K562 (cell line): ENCODE measurements at regions not wholly inside any gene's neighbourhood (a gene's known extent, or its start where the extent isn't known, plus 50 kb on each side); places are given as distances from the start of the nearest gene placed in this dataset.

Source experiments
- CAMTA2 ChIP-seq: fragments of 250-450 bp; sonication (Bioruptor Pico); conservative IDR thresholded peaks from 2 replicates; pipeline ENCODE4 v1.5.1; 2022
- ETV1 ChIP-seq: fragments of 450-650 bp; conservative IDR thresholded peaks from 2 replicates; pipeline ENCODE4 v1.6.1; 2016; ENCODE audit warnings: missing genetic modification characterization, control low read depth, low read depth, missing compliant biosample characterization
- FOXM1 ChIP-seq, 2 experiments: fragments of 450-650 bp in 1 of 2; sonication (generic) in 1 of 2; formaldehyde crosslinking in 1 of 2; IDR thresholded peaks; 2 replicates each; pipeline versions ENCODE4 v1.6.1 to v1.9.0; 2017 to 2022; ENCODE audit warnings: low read depth in 2 of 2, mild to moderate bottlenecking in 2 of 2, missing genetic modification reagents in 1 of 2, moderate library complexity in 1 of 2
- KAT7 ChIP-seq: sonication (generic); formaldehyde crosslinking; IDR thresholded peaks from 2 replicates; pipeline ENCODE4 v1.8.0; 2022; ENCODE audit warnings: missing genetic modification reagents, mild to moderate bottlenecking, borderline replicate concordance
- SETDB1 ChIP-seq: IDR thresholded peaks from one replicate; pipeline ENCODE4 v1.6.1; 2012; ENCODE audit warnings: low read length, control low read depth, inconsistent platforms
- SMAD4 ChIP-seq: fragments of 250-450 bp; sonication (Bioruptor Pico); conservative IDR thresholded peaks from 2 replicates; pipeline ENCODE4 v1.8.0; 2021; ENCODE audit warnings: inconsistent platforms, mild to moderate bottlenecking, moderate library complexity
- SMARCA4 ChIP-seq: fragments of 450-650 bp; IDR thresholded peaks from 2 replicates; pipeline ENCODE4 v1.6.1; 2016
- SOX6 ChIP-seq: fragments of 450-650 bp; IDR thresholded peaks from 2 replicates; pipeline ENCODE4 v1.6.1; 2014; ENCODE audit warnings: mild to moderate bottlenecking
- XRCC3 ChIP-seq: fragments of 450-650 bp; IDR thresholded peaks from 2 replicates; pipeline ENCODE4 v1.6.1; 2017; ENCODE audit warnings: mild to moderate bottlenecking, moderate library complexity
- ZKSCAN3 ChIP-seq: fragments of 250-450 bp; sonication (Bioruptor Pico); IDR thresholded peaks from 2 replicates; pipeline ENCODE4 v1.4.0; 2020
- ZNF146 ChIP-seq: IDR thresholded peaks from one replicate; pipeline ENCODE4 v1.6.1; 2018; ENCODE audit warnings: missing compliant biosample characterization; ENCODE audit not compliant: unreplicated experiment
- ZNF717 ChIP-seq: fragments of 250-450 bp; sonication (Bioruptor Pico); IDR thresholded peaks from 2 replicates; pipeline ENCODE4 v1.5.0; 2021
- TF ChIP-seq, protein P1 (sequence below): sonication (generic); formaldehyde crosslinking; IDR thresholded peaks from 2 replicates; pipeline ENCODE4 v1.8.0; 2023; ENCODE audit warnings: mild to moderate bottlenecking, missing genetic modification reagents
- TF ChIP-seq, protein P2 (sequence below), 2 experiments: IDR thresholded peaks in 1 of 2; conservative IDR thresholded peaks in 1 of 2; 2 replicates each; pipeline ENCODE4 v1.6.1; 2016; ENCODE audit warnings: low read depth in 2 of 2, mild to moderate bottlenecking in 1 of 2, missing compliant biosample characterization in 1 of 2, missing genetic modification characterization in 1 of 2, moderate library complexity in 1 of 2
- TF ChIP-seq, protein P3 (sequence below): fragments of 450-650 bp; IDR thresholded peaks from 2 replicates; pipeline ENCODE4 v1.6.1; 2016; ENCODE audit warnings: antibody characterized with exemption

DNA sequence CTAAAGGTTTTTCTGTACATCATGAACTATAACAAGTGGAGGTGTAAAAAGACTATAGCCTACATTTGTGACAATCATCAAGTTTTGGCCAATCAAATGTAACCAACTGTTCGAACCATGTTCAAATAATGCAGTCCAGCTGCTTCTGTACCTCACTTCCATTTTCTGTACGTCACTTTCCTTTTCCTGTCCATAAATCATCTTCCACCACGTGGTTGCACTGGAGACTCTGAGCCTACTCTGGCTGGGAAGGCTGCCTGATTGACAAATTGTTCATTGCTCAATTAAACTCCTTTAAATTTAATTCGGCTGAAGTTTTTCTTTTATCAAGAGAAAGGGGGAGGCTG is 270.4 kb upstream of the JARID2 start (continued):
- TF ChIP-seq, protein P1, sequence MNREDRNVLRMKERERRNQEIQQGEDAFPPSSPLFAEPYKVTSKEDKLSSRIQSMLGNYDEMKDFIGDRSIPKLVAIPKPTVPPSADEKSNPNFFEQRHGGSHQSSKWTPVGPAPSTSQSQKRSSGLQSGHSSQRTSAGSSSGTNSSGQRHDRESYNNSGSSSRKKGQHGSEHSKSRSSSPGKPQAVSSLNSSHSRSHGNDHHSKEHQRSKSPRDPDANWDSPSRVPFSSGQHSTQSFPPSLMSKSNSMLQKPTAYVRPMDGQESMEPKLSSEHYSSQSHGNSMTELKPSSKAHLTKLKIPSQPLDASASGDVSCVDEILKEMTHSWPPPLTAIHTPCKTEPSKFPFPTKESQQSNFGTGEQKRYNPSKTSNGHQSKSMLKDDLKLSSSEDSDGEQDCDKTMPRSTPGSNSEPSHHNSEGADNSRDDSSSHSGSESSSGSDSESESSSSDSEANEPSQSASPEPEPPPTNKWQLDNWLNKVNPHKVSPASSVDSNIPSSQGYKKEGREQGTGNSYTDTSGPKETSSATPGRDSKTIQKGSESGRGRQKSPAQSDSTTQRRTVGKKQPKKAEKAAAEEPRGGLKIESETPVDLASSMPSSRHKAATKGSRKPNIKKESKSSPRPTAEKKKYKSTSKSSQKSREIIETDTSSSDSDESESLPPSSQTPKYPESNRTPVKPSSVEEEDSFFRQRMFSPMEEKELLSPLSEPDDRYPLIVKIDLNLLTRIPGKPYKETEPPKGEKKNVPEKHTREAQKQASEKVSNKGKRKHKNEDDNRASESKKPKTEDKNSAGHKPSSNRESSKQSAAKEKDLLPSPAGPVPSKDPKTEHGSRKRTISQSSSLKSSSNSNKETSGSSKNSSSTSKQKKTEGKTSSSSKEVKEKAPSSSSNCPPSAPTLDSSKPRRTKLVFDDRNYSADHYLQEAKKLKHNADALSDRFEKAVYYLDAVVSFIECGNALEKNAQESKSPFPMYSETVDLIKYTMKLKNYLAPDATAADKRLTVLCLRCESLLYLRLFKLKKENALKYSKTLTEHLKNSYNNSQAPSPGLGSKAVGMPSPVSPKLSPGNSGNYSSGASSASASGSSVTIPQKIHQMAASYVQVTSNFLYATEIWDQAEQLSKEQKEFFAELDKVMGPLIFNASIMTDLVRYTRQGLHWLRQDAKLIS (CRISPR knock-in tag) = no peak
- TF ChIP-seq SETDB1 (no peak), ZNF146 (CRISPR knock-in tag) (no peak), ZNF717 (CRISPR knock-in tag) (no peak), SMAD4 (CRISPR knock-in tag) (0 out of 2 replicates have a peak, but pooled peaks have one; percentile 21), SMARCA4 (peak; percentile 21; the same call in 1 of the 2 replicates), ZKSCAN3 (CRISPR knock-in tag) (no peak), FOXM1 (IDR thresholded peaks at IDR 0.05; ENCODE audit: low read depth) (peak; percentile 94), FOXM1 (CRISPR knock-in tag; IDR thresholded peaks at IDR 0.05; ENCODE audit: low read depth) (no peak; the same call in 1 of the 2 replicates), SOX6 (no peak), ETV1 (tag) (peak; percentile 52; the same call in 1 of the 2 replicates), KAT7 (no peak), XRCC3 (no peak), CAMTA2 (CRISPR knock-in tag) (no peak)
- TF ChIP-seq, protein P2, sequence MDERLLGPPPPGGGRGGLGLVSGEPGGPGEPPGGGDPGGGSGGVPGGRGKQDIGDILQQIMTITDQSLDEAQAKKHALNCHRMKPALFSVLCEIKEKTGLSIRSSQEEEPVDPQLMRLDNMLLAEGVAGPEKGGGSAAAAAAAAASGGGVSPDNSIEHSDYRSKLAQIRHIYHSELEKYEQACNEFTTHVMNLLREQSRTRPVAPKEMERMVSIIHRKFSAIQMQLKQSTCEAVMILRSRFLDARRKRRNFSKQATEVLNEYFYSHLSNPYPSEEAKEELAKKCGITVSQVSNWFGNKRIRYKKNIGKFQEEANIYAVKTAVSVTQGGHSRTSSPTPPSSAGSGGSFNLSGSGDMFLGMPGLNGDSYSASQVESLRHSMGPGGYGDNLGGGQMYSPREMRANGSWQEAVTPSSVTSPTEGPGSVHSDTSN (CRISPR knock-in tag; IDR thresholded peaks at IDR 0.05; ENCODE audit: low read depth) = peak; percentile 61; the same call in 1 of the 2 replicates
- TF ChIP-seq, protein P2 (tag; conservative IDR thresholded peaks at IDR 0.05; ENCODE audit: low read depth) = peak; percentile 98
- TF ChIP-seq, protein P3, sequence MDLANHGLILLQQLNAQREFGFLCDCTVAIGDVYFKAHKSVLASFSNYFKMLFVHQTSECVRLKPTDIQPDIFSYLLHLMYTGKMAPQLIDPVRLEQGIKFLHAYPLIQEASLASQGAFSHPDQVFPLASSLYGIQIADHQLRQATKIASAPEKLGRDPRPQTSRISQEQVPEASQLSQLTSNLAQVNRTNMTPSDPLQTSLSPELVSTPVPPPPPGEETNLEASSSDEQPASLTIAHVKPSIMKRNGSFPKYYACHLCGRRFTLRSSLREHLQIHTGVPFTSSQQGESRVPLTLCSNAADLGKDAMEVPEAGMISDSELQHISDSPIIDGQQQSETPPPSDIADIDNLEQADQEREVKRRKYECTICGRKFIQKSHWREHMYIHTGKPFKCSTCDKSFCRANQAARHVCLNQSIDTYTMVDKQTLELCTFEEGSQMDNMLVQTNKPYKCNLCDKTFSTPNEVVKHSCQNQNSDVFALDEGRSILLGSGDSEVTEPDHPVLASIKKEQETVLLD = no peak; the same call in 1 of the 2 replicates
